Peyer's patch (tissue), 4 donors: ENCODE measurements at regions not wholly inside any gene's neighbourhood (a gene's known extent, or its start where the extent isn't known, plus 50 kb on each side); places are given as distances from the start of the nearest gene placed in this dataset.

Experiments
- CTCF ChIP-seq, 6 experiments: fragments of 450-650 bp in 4 of 6; fragments of 200-600 bp in 2 of 6; sonication (generic) in 1 of 6; IDR thresholded peaks; one replicate each; pipeline ENCODE4 v1.5.1; 2017 to 2019; ENCODE audit warnings: antibody characterized with exemption in 6 of 6, mild to moderate bottlenecking in 3 of 6, moderate library complexity in 1 of 6
- POLR2A ChIP-seq, 2 donors: fragments of 450-650 bp; IDR thresholded peaks; one replicate each; pipeline ENCODE4 v1.5.1; 2017; ENCODE audit warnings: antibody characterized with exemption in 2 of 2, mild to moderate bottlenecking in 2 of 2, moderate library complexity in 2 of 2

GRCh38 chr10:3701491-3701890 lies 83.5 kb downstream of the KLF6 start:
- TF ChIP-seq CTCF (IDR thresholded peaks at IDR 0.05), result no peak
- TF ChIP-seq POLR2A (IDR thresholded peaks at IDR 0.05), result no peak
